Cardiac fibroblast (primary cell): ENCODE measurements at regions not wholly inside any gene's neighbourhood (a gene's known extent, or its start where the extent isn't known, plus 50 kb on each side); places are given as distances from the start of the nearest gene placed in this dataset.

Experiments
- DNase-seq, 2 donors: peaks; one replicate each; pipeline versions ENCODE4 v3.0.0 to v3.0.0-alpha.2; 2010; ENCODE audit warnings: low read depth in 2 of 2
- H3K4me3 ChIP-seq, 2 donors: replicated peaks in 1 of 2; 1 replicate in 1 of 2; 2 replicates in 1 of 2; pipeline ENCODE4 v1.5.1; 2011; ENCODE audit warnings: low read depth in 2 of 2, low read length in 2 of 2, mild to moderate bottlenecking in 2 of 2, moderate library complexity in 1 of 2
- TF ChIP-seq, protein P1 (sequence below): IDR thresholded peaks from one replicate; pipeline ENCODE4 v1.5.1; 2011; ENCODE audit warnings: low read depth, mild to moderate bottlenecking, low read length, inconsistent platforms

GRCh38 chr6:146887447-146888077, 288.8 kb downstream of the ADGB start:
- no peak overlapping the region for H3K4me3 ChIP-seq
- DNase-seq, result peak; percentile 38 to 51
- TF ChIP-seq, protein P1, sequence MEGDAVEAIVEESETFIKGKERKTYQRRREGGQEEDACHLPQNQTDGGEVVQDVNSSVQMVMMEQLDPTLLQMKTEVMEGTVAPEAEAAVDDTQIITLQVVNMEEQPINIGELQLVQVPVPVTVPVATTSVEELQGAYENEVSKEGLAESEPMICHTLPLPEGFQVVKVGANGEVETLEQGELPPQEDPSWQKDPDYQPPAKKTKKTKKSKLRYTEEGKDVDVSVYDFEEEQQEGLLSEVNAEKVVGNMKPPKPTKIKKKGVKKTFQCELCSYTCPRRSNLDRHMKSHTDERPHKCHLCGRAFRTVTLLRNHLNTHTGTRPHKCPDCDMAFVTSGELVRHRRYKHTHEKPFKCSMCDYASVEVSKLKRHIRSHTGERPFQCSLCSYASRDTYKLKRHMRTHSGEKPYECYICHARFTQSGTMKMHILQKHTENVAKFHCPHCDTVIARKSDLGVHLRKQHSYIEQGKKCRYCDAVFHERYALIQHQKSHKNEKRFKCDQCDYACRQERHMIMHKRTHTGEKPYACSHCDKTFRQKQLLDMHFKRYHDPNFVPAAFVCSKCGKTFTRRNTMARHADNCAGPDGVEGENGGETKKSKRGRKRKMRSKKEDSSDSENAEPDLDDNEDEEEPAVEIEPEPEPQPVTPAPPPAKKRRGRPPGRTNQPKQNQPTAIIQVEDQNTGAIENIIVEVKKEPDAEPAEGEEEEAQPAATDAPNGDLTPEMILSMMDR, result no peak

DNA sequence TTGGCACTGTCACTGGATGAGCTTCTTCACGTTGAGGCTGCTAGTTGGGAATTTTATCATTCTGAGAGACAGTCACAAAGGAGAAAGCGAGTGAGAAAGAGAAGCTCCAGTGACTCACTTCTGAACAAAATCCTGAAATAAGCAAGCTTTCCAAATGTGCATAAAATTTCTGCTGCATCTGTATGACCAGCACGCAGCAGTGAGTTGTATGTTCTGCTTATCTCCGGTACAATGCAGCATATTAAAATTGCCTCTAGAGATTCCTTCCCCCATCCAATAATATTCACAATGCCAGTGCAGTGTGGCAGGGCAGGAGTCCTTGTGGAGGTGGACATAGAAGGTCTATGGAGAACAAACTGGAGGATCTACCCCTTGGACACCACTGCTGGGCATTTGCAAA, 290.5 kb downstream of the ADGB start:
- no peak for DNase-seq
- no peak overlapping the region for H3K4me3 ChIP-seq
- TF ChIP-seq, protein P1, result no peak

GRCh38 chr6:146890172-146890571, 291.4 kb downstream of the ADGB start:
- DNase-seq, result no peak
- TF ChIP-seq, protein P1, result no peak
- H3K4me3 ChIP-seq, result no peak overlapping the region

- no peak overlapping the region for H3K4me3 ChIP-seq
- TF ChIP-seq, protein P1, result no peak
- peak in 1 of 2 donors; percentile 23 for DNase-seq
Measured at GRCh38 chr6:146890644-146891434, 292.1 kb downstream of the ADGB start.

- peak in 1 of 2 donors; percentile 48 for DNase-seq
- no peak overlapping the region for H3K4me3 ChIP-seq
- TF ChIP-seq, protein P1, result no peak
Measured at GRCh38 chr6:146891615-146892265, 293.0 kb downstream of the ADGB start.

DNA sequence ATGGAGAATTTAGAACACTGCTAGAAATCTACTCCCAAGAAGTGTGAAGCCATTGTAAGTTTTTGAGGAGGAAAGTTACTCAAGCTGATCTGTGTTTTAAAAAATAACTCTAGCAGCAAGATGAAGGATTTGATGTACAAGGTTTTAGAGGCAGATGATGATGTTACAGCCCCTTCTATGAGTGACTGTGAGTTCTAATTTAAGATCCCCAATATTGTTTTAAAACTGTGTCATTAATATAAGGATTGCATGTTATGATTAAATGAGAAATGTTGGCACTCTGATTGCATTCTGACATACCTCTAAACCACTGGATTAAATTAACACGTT, 293.5 kb downstream of the ADGB start:
- no peak overlapping the region for H3K4me3 ChIP-seq
- DNase-seq, result no peak
- TF ChIP-seq, protein P1, result no peak
